Endodermal cell (in vitro differentiated cells): ENCODE measurements at regions not wholly inside any gene's neighbourhood (a gene's known extent, or its start where the extent isn't known, plus 50 kb on each side); places are given as distances from the start of the nearest gene placed in this dataset.

Source experiments
- DNase-seq: peaks from one replicate; pipeline ENCODE4 v3.0.0-alpha.2; 2017
- H3K27ac ChIP-seq: 2 replicates; pipeline ENCODE4 v1.5.1; 2013; ENCODE audit warnings: mild to moderate bottlenecking, low read depth, low read length, moderate library complexity
- H3K27me3 ChIP-seq: 2 replicates; pipeline ENCODE4 v1.6.1; 2013; ENCODE audit warnings: mild to moderate bottlenecking, low read length, moderate library complexity; ENCODE audit not compliant: insufficient read depth, control insufficient read depth, poor library complexity, severe bottlenecking
- H3K36me3 ChIP-seq: 2 replicates; pipeline ENCODE4 v1.7.0; 2013; ENCODE audit warnings: mild to moderate bottlenecking, low read length, moderate library complexity; ENCODE audit not compliant: control insufficient read depth, insufficient read depth
- H3K4me1 ChIP-seq: one replicate; pipeline ENCODE4 v1.7.0; 2013; ENCODE audit warnings: low read length; ENCODE audit not compliant: control insufficient read depth, insufficient read depth
- H3K4me3 ChIP-seq: 2 replicates; pipeline ENCODE4 v1.5.1; 2013; ENCODE audit warnings: mild to moderate bottlenecking, low read length, moderate library complexity
- H3K9ac ChIP-seq: 2 replicates; pipeline ENCODE4 v1.6.1; 2013; ENCODE audit warnings: mild to moderate bottlenecking, low read length, moderate library complexity; ENCODE audit not compliant: poor library complexity, severe bottlenecking; ENCODE audit errors: extremely low read depth
- H3K9me3 ChIP-seq: 2 replicates; pipeline ENCODE4 v1.6.1; 2013; ENCODE audit warnings: mild to moderate bottlenecking, low read length, moderate library complexity; ENCODE audit not compliant: control insufficient read depth
- H3K27ac Mint-ChIP-seq: 2 replicates; pipeline ENCODE4 v1.8.0; 2020; ENCODE audit warnings: mixed read lengths
- H3K27me3 Mint-ChIP-seq: 2 replicates; pipeline ENCODE4 v1.8.0; 2021; ENCODE audit warnings: mild to moderate bottlenecking, mixed read lengths; ENCODE audit not compliant: insufficient read depth
- H3K36me3 Mint-ChIP-seq: 2 replicates; pipeline ENCODE4 v1.8.0; 2020; ENCODE audit warnings: low read depth, mixed read lengths
- H3K4me1 Mint-ChIP-seq: 2 replicates; pipeline ENCODE4 v1.8.0; 2020; ENCODE audit warnings: mixed read lengths
- H3K4me3 Mint-ChIP-seq: 2 replicates; pipeline ENCODE4 v1.8.0; 2020; ENCODE audit warnings: mild to moderate bottlenecking, moderate library complexity, mixed read lengths
- H3K9me3 Mint-ChIP-seq: 2 replicates; pipeline ENCODE4 v1.8.0; 2020; ENCODE audit warnings: mild to moderate bottlenecking, mixed read lengths
- WGBS, 2 experiments: methylation state at CpG; one replicate each; pipeline versions ENCODE4 v1.1.5 to v1.1.7; 2013; ENCODE audit warnings: missing lambda C conversion rate in 2 of 2, mixed read lengths in 1 of 2; ENCODE audit not compliant: insufficient coverage in 1 of 2, insufficient read length in 1 of 2; 5-methylcytosine and 5-hydroxymethylcytosine counted together
- TF ChIP-seq, protein P1 (sequence below): fragments of 200-600 bp; sonication (generic); conservative IDR thresholded peaks from 2 replicates; pipeline ENCODE4 v1.5.0; 2021; ENCODE audit warnings: antibody characterized with exemption, mild to moderate bottlenecking

DNA sequence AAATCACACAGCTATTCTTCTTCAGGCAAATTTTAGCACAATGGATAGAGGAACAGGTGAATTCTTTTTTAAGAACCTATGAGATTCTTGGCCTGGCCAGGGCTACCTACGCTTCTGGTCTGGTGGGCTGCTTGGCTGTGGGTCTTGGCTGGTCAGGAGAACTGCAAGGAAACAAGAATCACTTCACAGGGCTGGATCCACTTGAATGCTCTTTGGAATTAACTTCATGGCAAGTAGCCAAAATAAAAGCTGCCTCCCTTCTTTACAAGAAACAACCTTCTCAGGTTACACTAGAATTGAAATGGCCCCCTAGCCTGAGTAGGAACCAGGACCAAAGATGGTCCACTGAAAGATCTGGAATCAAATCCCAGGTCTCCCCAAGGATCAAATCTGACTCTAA is 519.1 kb downstream of the IQCM start:
- Mint-ChIP-seq H3K27ac (no peak overlapping the region), H3K9me3 (no peaks in the 10 kb centered on the region), H3K4me3 (no peak overlapping the region), H3K27me3 (no peaks in the 10 kb centered on the region), H3K36me3 (no peaks in the 10 kb centered on the region), H3K4me1 (no peaks in the 10 kb centered on the region)
- 84% methylated on average over 1 of the region's 1 CpG; no CpG with 5 or more reads in 1 of the 2 experiments for WGBS, 2 experiments
- H3K4me1 ChIP-seq: no peaks in the 10 kb centered on the region
- H3K27ac ChIP-seq: no peak overlapping the region
- no peaks in the 10 kb centered on the region for H3K36me3 ChIP-seq
- H3K9me3 ChIP-seq: no peaks in the 10 kb centered on the region
- no peak for DNase-seq
- H3K9ac ChIP-seq: no peak overlapping the region
- TF ChIP-seq, protein P1, sequence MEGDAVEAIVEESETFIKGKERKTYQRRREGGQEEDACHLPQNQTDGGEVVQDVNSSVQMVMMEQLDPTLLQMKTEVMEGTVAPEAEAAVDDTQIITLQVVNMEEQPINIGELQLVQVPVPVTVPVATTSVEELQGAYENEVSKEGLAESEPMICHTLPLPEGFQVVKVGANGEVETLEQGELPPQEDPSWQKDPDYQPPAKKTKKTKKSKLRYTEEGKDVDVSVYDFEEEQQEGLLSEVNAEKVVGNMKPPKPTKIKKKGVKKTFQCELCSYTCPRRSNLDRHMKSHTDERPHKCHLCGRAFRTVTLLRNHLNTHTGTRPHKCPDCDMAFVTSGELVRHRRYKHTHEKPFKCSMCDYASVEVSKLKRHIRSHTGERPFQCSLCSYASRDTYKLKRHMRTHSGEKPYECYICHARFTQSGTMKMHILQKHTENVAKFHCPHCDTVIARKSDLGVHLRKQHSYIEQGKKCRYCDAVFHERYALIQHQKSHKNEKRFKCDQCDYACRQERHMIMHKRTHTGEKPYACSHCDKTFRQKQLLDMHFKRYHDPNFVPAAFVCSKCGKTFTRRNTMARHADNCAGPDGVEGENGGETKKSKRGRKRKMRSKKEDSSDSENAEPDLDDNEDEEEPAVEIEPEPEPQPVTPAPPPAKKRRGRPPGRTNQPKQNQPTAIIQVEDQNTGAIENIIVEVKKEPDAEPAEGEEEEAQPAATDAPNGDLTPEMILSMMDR: no peak
- no peaks in the 10 kb centered on the region for H3K27me3 ChIP-seq
- no peak overlapping the region for H3K4me3 ChIP-seq

DNA sequence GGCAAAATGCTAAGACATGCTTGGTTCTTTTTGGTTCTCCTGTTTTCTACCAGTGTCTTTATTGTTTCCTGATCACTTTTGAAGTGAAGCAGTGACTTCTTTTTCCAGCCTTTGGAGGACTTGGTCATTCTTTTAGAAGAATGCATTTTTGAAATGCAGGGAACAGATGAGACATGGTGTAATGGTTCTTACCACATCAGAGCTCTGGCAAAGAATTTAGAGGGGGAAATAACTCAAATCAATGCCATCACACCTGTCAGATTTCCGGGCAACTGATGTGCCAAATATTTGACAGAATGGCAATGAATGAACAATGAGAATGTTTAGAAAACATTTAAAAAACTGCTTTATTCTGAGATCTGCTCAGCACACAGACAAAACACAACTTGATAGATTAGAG is 519.6 kb downstream of the IQCM start:
- no peaks in the 10 kb centered on the region for H3K4me1 ChIP-seq
- H3K36me3 ChIP-seq: no peaks in the 10 kb centered on the region
- Mint-ChIP-seq H3K4me1 (no peaks in the 10 kb centered on the region), H3K27me3 (no peaks in the 10 kb centered on the region), H3K9me3 (no peaks in the 10 kb centered on the region), H3K36me3 (no peaks in the 10 kb centered on the region), H3K4me3 (no peak overlapping the region), H3K27ac (no peak overlapping the region)
- no peaks in the 10 kb centered on the region for H3K27me3 ChIP-seq
- H3K27ac ChIP-seq: no peak overlapping the region
- TF ChIP-seq, protein P1: no peak
- no peak overlapping the region for H3K4me3 ChIP-seq
- H3K9me3 ChIP-seq: no peaks in the 10 kb centered on the region
- no peak for DNase-seq
- no peak overlapping the region for H3K9ac ChIP-seq
- 90% methylated on average over 1 of the region's 1 CpG; no CpG with 5 or more reads in 1 of the 2 experiments for WGBS, 2 experiments

DNA sequence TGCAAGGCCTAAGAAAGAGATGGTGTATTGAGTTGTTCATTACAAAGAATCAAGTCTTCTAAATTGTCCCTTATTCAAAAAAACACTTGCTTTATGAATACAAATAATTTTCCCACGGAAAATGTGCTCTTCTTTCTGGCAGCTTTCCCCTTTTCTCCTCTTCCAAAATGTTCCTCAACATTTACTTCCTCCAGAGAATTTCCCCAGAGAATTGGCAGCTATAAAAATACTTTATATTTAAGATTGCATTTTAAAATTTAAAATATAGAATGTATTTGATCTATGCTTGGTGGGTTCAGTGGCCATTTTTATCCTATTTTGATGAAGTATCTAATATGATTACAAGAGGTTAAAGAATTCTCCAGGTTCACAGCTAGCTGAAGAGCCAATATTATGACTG is 521.0 kb downstream of the IQCM start:
- Mint-ChIP-seq H3K27ac (no peak overlapping the region), H3K4me3 (no peak overlapping the region), H3K27me3 (no peaks in the 10 kb centered on the region), H3K36me3 (no peaks in the 10 kb centered on the region), H3K9me3 (no peaks in the 10 kb centered on the region), H3K4me1 (no peaks in the 10 kb centered on the region)
- Histone ChIP-seq H3K36me3 (no peaks in the 10 kb centered on the region), H3K27me3 (no peaks in the 10 kb centered on the region), H3K27ac (no peak overlapping the region), H3K9ac (no peak overlapping the region), H3K4me1 (no peaks in the 10 kb centered on the region), H3K9me3 (no peaks in the 10 kb centered on the region), H3K4me3 (no peak overlapping the region)
- no peak for DNase-seq
- 84% methylated on average over 1 of the region's 1 CpG; no CpG with 5 or more reads in 1 of the 2 experiments for WGBS, 2 experiments
- TF ChIP-seq, protein P1: no peak
